ENCODE measurements at regions not wholly inside any gene's neighbourhood (a gene's known extent, or its start where the extent isn't known, plus 50 kb on each side); places are given as distances from the start of the nearest gene placed in this dataset.

- H3K9me3 ChIP-seq (ENCODE audit: control insufficient read depth, insufficient read depth, low read depth, low read length) = no peaks in the 10 kb centered on the region
- no peak for TF ChIP-seq ZNF140 (tag by site-specific recombination; IDR thresholded peaks at IDR 0.05)
- no peak for TF ChIP-seq ZBTB17 (tag by site-specific recombination; IDR thresholded peaks at IDR 0.05)
- no peak for TF ChIP-seq ATF2 (tag by site-specific recombination; IDR thresholded peaks at IDR 0.05; ENCODE audit: low read depth)
- TF ChIP-seq ZNF626 (tag by site-specific recombination; IDR thresholded peaks at IDR 0.05) = no peak
- no peak for TF ChIP-seq ZNF488 (tag by site-specific recombination; IDR thresholded peaks at IDR 0.05)
- no peak for TF ChIP-seq ZNF133 (tag by site-specific recombination; IDR thresholded peaks at IDR 0.05)
- TF ChIP-seq ZBTB8A (tag by site-specific recombination; IDR thresholded peaks at IDR 0.05) = no peak
- no peak for TF ChIP-seq HOXD13 (CRISPR knock-in tag; IDR thresholded peaks at IDR 0.05; ENCODE audit: borderline replicate concordance)
- POLR2A ChIA-PET = no interaction called here
These were observed 387.8 kb downstream of the CD83 start for GRCh38 chr6:14505401-14505800.

GRCh38 chr6:14506656-14507246, 389.2 kb downstream of the CD83 start:
- Histone ChIP-seq H3K27ac (ENCODE audit: extremely low read depth, low read depth, low read length) (no peak overlapping the region), H3K4me1 (ENCODE audit: control insufficient read depth, insufficient read depth, low read length) (no peaks in the 10 kb centered on the region), H3K36me3 (ENCODE audit: control insufficient read depth in 2 of 2, insufficient read depth in 1 of 2, low read length in 2 of 2) (no peaks in the 10 kb centered on the region), H3K9me3 (ENCODE audit: control insufficient read depth, insufficient read depth, low read depth, low read length) (no peaks in the 10 kb centered on the region), H3K4me3 (ENCODE audit: low read depth, low read length) (no peak overlapping the region)
- POLR2A ChIA-PET = no interaction called here
- CTCF ChIA-PET = no interaction called here
- no peak for TF ChIP-seq SETDB1 (IDR thresholded peaks at IDR 0.05; ENCODE audit: insufficient read length, low read length)
- no peak for TF ChIP-seq ZNF768 (tag by site-specific recombination; IDR thresholded peaks at IDR 0.05)
- no peak for TF ChIP-seq PRDM2 (tag by site-specific recombination; IDR thresholded peaks at IDR 0.05; ENCODE audit: borderline replicate concordance)
- no peak for TF ChIP-seq ZBTB26 (tag by site-specific recombination; optimal IDR thresholded peaks at IDR 0.05)
- no peak for TF ChIP-seq PRDM4 (tag by site-specific recombination; IDR thresholded peaks at IDR 0.05)
- TF ChIP-seq SP3 (tag by site-specific recombination; IDR thresholded peaks at IDR 0.05) = no peak
- no peak for TF ChIP-seq TSHZ1 (tag by site-specific recombination; IDR thresholded peaks at IDR 0.05; ENCODE audit: borderline replicate concordance)
- no peak for TF ChIP-seq ZNF335 (tag by site-specific recombination; conservative IDR thresholded peaks at IDR 0.05)
- TF ChIP-seq ZNF830 (tag by site-specific recombination; IDR thresholded peaks at IDR 0.05; ENCODE audit: low read depth) = no peak
- no peak for TF ChIP-seq ZNF777 (tag by site-specific recombination; IDR thresholded peaks at IDR 0.05; ENCODE audit: borderline replicate concordance)
- TF ChIP-seq GLI2 (tag by site-specific recombination; IDR thresholded peaks at IDR 0.05; ENCODE audit: borderline replicate concordance, low read depth) = no peak

More at GRCh38 chr6:14505401-14505800, 387.8 kb downstream of the CD83 start:
- H3K27ac ChIP-seq (ENCODE audit: extremely low read depth, low read depth, low read length) = no peak overlapping the region
- no peaks in the 10 kb centered on the region for H3K4me1 ChIP-seq (ENCODE audit: control insufficient read depth, insufficient read depth, low read length)
- no peaks in the 10 kb centered on the region for H3K36me3 ChIP-seq (ENCODE audit: control insufficient read depth in 2 of 2, insufficient read depth in 1 of 2, low read length in 2 of 2)
- CTCF ChIA-PET = no interaction called here
- H3K4me3 ChIP-seq (ENCODE audit: low read depth, low read length) = no peak overlapping the region
